HK-2 (cell line): ENCODE measurements at regions not wholly inside any gene's neighbourhood (a gene's known extent, or its start where the extent isn't known, plus 50 kb on each side); places are given as distances from the start of the nearest gene placed in this dataset.
"Not testable (repeated sequence)": the region's sequence is repeated elsewhere in the genome, so short reads cannot be mapped to it uniquely, and the experiment has no call there.

Experiments
- DNase-seq: peaks from one replicate; pipeline ENCODE4 v3.0.0-alpha.2; 2018; ENCODE audit not compliant: unreplicated experiment

DNA sequence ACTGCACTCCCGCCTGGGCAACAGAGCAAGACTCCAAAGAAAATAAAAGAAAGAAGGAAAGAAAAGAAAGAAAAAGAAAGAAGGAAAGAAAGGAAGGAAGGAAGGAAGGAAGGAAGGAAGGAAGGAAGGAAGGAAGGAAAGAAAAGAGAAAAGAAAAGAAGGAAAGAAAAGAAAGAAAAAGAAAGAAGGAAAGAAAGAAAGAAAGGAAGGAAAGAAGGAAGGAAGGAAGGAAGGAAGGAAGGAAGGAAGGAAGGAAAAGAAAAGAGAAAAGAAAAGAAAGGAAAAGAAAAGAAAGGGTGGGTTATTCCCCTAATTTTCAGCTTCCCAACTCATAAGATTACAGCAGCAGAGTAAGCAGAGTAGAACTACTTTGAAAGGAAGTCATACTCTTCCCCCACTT lies 64.4 kb downstream of the TMEM200C start:
- DNase-seq = not testable (repeated sequence)

DNA sequence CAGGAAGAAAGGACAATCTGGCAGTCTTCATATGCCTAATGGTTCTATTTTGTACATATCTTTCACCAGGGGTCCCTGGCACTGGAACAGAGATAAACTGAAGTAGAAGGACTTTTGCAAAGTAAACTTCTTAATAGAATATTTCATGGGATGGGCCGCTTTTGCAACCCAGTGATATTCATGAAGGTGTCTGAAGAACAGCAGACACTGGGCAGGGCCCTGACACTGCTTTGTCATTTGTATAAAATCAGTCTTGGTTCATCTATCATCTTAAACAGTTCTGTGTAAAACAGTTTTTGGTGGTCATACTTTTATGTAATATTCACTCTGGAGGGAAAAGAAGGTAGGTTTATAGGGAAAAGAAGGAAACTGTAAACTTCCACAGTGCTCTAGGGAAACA lies 66.4 kb downstream of the TMEM200C start:
- no peak for DNase-seq

GRCh38 chr18:5825663-5826062 lies 69.7 kb downstream of the TMEM200C start:
- DNase-seq = no peak

DNA sequence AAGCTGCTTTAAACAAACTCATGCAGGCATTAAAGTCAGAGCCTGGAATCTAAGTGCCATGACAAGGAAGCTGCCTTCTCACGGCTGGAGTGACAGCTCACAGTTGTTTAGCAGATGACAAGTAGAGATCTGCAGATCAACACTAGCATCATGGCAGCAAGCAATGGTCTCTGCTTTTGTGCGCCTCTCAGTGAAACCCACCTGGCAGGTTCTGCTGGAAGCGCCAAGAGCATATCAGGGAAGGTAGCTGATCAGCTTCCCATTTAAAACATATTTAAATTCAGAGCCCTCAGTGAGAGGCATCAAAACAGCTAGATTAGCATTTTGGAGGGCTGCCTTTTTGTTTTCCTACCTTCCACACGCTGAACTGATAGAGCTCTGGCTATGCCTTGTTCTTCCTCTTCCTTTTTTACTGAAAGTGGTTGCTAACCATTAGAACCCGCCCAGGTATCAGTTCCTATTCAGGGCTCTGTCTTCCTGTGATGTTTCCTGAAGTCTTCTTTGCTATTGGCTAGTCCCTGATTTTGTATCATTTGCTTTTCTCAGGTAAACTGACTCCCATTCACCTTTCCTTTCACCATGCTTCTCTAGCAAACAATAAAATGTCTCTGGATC lies 70.8 kb downstream of the TMEM200C start:
- DNase-seq = no peak

DNA sequence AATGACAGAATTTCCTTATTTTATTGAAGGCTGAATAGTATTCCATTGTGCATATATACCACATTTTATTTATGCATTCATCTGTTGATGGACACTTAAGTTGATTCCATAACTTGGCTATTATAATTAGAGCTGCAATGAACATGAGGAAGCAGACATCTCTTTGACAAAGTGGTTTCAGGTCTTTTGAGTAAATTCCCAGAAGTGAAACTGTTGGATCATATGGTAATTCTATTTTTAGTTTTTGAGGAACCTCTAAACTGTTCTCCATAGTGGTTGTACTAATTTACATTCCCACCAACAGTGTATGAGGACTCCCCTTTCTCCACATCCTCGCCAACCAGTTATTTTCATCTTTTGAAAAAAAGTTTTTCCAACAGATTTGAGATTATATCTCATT lies 77.5 kb downstream of the TMEM200C start:
- DNase-seq = no peak

DNA sequence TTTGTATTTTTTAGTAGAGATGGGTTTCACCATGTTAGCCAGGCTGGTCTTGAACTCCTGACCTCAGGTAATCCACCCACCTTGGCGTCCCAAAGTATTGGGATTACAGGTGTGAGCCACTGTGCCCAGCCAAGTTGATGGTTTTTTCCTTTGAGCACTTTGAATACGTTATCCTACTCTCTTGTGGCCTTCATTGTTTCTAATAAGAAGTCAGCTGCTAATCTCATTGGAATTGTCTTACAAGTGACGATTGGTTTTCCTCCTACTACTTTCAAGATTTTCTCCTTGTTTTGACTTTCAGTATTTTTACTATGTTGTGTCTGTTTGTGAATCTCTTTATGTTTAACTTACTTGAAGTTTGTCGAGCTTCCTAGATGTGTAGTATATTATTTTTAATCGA lies 88.5 kb downstream of the TMEM200C start:
- DNase-seq = no peak

- no peak for DNase-seq
These were observed 107.4 kb downstream of the TMEM200C start for GRCh38 chr18:5787936-5788335.

DNA sequence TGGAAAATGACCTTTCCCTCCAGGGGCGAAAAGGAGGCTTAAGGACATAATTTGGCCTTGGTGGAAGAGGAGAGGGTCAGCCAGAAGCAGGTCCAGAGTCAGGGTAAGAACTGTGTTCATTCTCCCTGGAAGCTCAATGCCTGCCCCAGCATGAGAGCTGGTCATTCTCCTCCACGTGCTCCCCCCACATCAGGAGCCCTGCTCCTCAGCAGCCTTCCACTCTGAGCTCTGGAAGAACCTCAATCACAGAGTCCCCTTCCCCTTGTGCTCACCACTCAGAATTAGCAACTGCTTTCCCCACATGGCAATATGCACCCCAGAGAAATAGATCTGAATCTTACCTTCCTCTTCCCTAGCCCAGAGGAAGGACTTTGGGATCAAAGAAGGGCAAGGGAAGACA lies 115.4 kb downstream of the TMEM200C start:
- no peak for DNase-seq

DNA sequence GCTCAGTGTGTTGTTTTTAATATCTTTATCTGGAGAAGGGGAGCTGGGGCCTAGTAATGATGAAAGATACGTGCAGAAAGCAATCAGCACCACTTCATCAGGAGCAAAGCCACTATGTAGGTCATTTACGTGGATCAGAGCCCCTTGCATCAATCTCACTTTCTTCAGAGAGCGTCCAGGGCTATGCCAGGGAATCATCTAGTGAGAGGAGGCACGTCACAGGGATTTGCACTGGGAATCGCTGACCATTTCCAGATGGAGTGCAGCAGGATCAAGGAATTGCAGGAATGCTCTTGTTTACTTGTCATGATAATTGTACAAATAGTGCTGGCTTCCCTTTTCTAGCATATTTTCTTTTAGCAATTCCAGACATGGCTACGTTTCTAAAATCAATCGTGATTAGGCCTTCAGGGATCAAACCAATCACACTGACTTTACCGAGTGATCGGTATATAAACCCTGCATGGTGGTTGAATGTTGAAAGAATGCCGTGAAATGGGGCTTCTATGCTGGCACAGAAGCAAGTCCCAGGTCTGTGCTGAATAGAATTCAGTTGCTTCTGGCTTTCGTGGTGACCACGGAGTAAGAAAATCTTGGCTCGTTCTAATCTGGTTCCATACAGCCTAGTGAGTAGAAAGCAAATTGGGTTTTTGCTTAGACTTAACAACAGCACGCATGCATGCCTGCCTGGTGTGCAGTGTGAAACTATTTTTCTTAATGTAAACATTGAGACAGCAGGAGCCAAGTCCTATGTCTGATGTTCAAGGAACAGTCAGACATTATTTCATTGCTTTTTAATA lies 122.8 kb downstream of the TMEM200C start:
- no peak for DNase-seq

- DNase-seq = no peak
These were observed 124.0 kb downstream of the TMEM200C start for GRCh38 chr18:5771343-5771742.

DNA sequence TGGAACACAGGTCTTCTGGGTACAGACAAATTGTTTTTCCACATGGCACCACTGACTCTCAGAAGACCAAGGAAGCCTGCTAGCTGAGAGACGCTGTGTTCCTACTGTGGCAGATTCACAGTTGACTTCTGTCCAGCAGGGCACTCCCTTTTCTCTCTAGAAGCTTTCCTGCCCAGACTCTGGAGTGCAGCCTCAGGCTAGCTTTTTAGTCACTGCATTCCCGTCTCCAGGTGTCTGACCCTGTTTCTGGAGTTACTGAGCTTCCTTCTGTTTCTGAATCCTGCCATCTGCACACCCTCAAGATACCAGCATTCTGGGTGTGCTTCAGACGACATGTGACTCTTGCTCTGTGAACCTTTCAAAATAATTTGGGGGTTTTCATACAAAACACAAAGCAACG lies 125.1 kb downstream of the TMEM200C start:
- no peak for DNase-seq

GRCh38 chr18:5768454-5768853 lies 126.9 kb downstream of the TMEM200C start:
- DNase-seq = no peak

GRCh38 chr18:5759194-5759593 lies 136.1 kb downstream of the TMEM200C start:
- DNase-seq = no peak

DNA sequence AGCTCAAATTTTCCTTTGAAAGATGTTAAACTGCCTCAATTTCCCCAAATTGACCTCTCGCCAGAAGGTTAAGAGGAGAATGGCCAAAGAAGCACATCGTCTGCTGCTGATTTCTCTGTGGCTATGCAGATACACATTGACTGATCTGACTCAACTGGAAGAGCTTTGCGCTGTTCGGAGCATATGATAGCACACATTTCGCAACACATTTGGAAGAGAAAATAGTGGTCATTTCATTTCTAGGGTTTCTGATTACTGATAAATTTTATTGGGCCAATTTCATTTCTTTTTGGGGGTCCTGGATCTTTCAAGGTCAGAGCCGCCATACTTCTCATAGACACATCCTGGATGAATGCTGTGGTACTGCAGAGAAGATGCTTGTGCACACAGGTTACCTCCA lies 138.5 kb downstream of the TMEM200C start:
- no peak for DNase-seq

GRCh38 chr18:5747678-5748077 lies 147.6 kb downstream of the TMEM200C start:
- no peak for DNase-seq

- no peak for DNase-seq
These were observed 148.5 kb downstream of the TMEM200C start for GRCh38 chr18:5746844-5747243.

- DNase-seq = no peak
These were observed 150.7 kb downstream of the TMEM200C start for GRCh38 chr18:5744659-5745058.

GRCh38 chr18:5738526-5738925 lies 156.8 kb downstream of the TMEM200C start:
- DNase-seq = no peak

GRCh38 chr18:5732318-5732717 lies 163.0 kb downstream of the TMEM200C start:
- no peak for DNase-seq

DNA sequence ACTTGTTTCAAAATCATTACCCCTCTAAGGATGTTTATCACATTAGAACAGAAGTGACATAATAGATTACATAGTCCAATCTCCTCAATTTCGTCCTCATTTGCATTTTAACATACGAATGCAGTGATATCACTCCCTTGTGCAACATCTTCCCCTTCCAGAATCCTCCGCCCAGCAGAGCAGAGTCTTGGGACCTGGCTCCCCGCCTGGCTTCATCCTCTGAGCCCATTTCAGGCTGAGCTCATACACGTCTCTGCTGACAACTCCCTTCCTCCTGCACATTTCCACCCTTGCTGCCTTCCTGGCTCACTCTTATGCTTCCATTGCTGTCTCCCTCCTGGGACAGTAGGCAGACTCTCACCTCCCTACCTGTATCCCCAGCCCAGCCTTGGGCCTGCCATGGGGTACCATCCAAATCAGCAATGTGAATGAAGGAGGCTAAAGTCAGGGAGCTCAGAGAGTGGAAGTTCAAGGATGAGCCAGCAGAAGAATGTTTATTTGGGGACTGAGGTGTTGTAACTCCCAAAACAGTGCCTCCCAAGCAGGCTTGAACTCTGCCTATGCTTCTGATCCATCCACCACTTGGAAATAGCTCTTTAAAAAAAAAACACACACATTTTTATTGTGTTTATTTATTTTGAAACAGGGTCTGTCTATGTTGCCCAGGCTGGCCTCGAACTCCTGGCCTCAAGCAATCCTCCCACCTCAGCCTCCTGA lies 165.2 kb downstream of the TMEM200C start:
- no peak for DNase-seq

DNA sequence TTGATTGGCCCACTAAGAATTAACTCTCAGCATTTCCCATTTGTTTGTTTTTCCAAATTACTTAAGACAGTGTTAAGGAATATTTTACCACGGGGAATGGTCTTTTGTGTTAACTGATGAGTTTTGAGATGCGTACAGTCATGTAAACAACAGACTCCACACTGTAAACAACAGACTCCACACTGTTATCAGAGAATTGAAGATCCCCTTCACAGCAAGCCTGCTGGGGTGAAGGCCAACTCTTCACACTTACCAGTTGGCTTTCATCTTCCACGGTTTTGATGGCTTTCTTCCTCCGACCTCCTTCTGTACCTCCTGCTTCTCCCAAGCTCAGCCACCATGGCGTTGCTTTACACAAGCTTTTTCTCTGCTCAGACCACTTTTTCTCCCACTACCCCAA lies 166.8 kb downstream of the TMEM200C start:
- no peak for DNase-seq

GRCh38 chr18:5726011-5726410 lies 169.3 kb downstream of the TMEM200C start:
- DNase-seq = no peak

DNA sequence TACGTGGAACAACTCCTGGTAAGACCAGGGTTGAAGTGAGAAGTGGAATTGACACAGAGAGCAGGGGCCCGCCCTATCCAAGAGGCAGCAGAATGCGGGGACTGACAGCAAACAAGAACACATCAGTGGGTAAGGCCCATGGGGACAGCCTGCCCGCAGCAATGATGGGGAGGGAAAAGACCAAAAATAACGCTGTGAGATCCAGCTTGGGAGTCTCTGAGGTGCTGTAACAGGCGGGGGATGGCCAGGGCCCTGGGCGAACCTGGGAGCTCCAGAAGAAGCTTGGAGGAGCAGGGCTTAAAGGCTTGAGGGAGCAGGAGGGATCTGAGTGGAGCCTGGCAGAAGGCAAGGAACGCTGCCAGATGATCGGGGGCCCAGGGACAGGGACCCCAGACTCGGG lies 173.4 kb downstream of the TMEM200C start:
- no peak for DNase-seq
